Memory B cell (primary cell): ENCODE measurements at regions not wholly inside any gene's neighbourhood (a gene's known extent, or its start where the extent isn't known, plus 50 kb on each side); places are given as distances from the start of the nearest gene placed in this dataset.
"Not testable (repeated sequence)": the region's sequence is repeated elsewhere in the genome, so short reads cannot be mapped to it uniquely, and the experiment has no call there.

ENCODE experiments used
- ATAC-seq: fragments of 150-1000 bp; cut with Tn5 transposase; 2 replicates; pipeline ENCODE4 v1.10.0; 2021; ENCODE audit warnings: low read depth, mild to moderate bottlenecking, moderate library complexity
- DNase-seq, 2 donors: peaks; one replicate each; pipeline ENCODE4 v3.0.0; 2022; ENCODE audit warnings: low spot score in 2 of 2
- H3K27ac Mint-ChIP-seq: one replicate; pipeline ENCODE4 v1.8.0; 2022; ENCODE audit warnings: mild to moderate bottlenecking, moderate library complexity, mixed read lengths
- H3K27me3 Mint-ChIP-seq: one replicate; pipeline ENCODE4 v1.8.0; 2022; ENCODE audit warnings: mixed read lengths
- H3K36me3 Mint-ChIP-seq: one replicate; pipeline ENCODE4 v1.8.0; 2022; ENCODE audit warnings: mild to moderate bottlenecking, mixed read lengths
- H3K4me1 Mint-ChIP-seq: one replicate; pipeline ENCODE4 v1.8.0; 2022; ENCODE audit warnings: mixed read lengths
- H3K4me3 Mint-ChIP-seq: one replicate; pipeline ENCODE4 v1.8.0; 2022; ENCODE audit warnings: mild to moderate bottlenecking, moderate library complexity, mixed read lengths
- H3K9me3 Mint-ChIP-seq: one replicate; pipeline ENCODE4 v1.8.0; 2022; ENCODE audit warnings: mixed read lengths

DNA sequence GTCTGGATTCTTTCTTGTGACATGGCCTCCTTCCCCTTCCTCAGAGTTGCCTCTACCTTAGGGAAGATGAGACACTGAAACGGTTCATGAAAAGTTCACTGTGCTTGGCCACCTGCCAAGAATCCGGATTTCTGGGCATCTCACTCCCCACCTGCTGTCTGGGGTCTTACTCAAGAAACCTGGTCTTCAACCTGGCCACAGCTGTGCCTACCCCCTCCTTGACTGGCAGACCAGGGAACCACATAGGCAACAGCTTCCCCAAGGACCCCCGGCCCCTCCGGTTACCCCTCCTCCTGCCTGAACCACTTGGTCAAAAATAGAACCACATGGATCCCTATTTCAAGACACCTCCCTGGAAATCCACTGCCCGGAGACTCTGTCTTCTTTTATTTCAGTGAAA, 58.7 kb upstream of the NANOS1 start:
- Mint-ChIP-seq H3K9me3 (peaks cover 5% of the 10 kb centered on the region), H3K4me3 (no peak overlapping the region), H3K27ac (no peak overlapping the region), H3K4me1 (no peaks in the 10 kb centered on the region), H3K36me3 (peaks cover 5% of the 10 kb centered on the region), H3K27me3 (peaks cover 19% of the 10 kb centered on the region)
- ATAC-seq: no peak
- no peak for DNase-seq

DNA sequence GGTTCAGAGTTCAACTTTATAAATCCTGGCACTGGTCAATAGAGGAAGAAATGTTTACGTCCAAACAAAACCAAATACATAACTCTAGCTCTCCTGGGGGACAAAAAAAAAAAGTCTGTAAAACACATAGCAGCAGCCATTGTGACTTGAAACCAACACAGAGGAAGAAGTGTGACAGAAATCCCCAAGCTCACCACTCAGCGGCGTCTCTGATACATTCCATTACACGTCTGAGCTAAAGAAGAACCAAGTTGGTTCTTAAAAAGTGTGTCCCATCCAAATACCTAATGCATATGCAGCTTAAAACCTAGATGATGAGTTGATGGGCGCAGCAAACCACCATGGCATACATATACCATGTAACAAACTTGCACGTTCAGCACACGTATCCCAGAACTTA, 58.3 kb upstream of the NANOS1 start:
- H3K27ac Mint-ChIP-seq: no peak overlapping the region
- DNase-seq: no peak
- no peak for ATAC-seq
- H3K9me3 Mint-ChIP-seq: peaks cover 5% of the 10 kb centered on the region
- no peak overlapping the region for H3K4me3 Mint-ChIP-seq
- peaks cover 5% of the 10 kb centered on the region for H3K36me3 Mint-ChIP-seq
- H3K27me3 Mint-ChIP-seq: peaks cover 15% of the 10 kb centered on the region
- no peaks in the 10 kb centered on the region for H3K4me1 Mint-ChIP-seq

DNA sequence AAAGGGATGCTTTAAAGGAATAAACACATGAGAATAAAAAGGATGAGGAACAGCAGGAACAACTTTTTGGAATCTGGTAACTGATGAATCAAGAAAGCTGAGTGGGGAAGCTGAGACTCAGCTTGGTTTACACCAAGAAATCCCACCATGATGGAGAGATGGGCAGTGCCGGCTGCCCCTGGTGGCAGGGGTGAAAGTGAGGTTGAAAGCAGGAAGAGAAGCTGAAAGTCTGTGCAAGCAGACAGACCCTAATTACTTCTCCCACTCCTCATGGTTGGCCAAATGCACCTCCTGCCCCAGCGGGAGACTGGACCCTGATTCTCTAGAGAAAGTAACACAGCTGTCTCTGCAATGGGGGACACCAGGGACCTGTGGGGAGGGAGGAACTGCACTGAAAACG, 57.6 kb upstream of the NANOS1 start:
- no peak overlapping the region for H3K27ac Mint-ChIP-seq
- H3K36me3 Mint-ChIP-seq: peaks cover 5% of the 10 kb centered on the region
- DNase-seq (no peak), ATAC-seq (no peak)
- H3K4me3 Mint-ChIP-seq: no peak overlapping the region
- no peaks in the 10 kb centered on the region for H3K4me1 Mint-ChIP-seq
- peaks cover 5% of the 10 kb centered on the region for H3K9me3 Mint-ChIP-seq
- H3K27me3 Mint-ChIP-seq: peaks cover 13% of the 10 kb centered on the region

DNA sequence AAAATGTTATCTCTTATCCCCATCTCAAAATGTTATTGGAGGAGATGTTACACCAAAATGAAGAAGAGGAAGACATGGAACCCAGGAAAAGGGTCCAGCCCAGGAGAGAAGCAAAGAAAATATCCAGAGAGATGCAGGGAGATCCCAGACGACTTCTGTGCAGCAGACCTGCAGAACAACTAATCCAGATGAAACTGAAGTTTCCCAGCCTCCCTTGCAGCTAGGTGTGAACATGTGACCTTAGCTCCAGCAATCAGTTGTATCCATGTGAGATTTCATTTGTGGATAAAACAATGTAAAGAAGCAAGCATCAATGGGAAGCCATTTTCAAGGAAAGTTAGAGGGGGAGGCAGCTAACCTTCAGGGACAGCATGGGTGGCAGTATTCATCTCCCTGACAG, 55.8 kb upstream of the NANOS1 start:
- Mint-ChIP-seq H3K4me3 (no peak overlapping the region), H3K27ac (no peak overlapping the region), H3K36me3 (peaks cover 5% of the 10 kb centered on the region), H3K27me3 (peaks cover 15% of the 10 kb centered on the region), H3K9me3 (peaks cover 5% of the 10 kb centered on the region), H3K4me1 (no peaks in the 10 kb centered on the region)
- ATAC-seq (no peak), DNase-seq (no peak)

DNA sequence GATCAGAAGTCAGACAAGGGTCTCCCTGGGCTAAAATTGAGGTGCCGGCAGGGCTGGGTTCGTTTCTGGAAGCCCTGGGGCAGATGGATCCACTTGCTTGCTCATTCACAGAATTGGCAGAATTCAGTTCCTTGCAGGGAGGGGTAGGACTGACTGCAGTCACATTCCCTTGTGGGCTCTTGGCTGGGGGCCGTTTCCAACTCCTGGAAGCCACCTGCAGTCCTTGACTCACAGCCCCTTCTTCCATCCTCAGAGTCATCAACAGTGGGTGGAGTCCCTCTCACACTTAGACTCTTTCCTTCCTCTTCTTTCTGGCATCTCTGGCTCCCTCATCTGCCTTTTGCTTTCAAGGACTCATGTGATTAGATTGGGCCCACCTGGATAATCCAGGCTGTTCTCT, 54.6 kb upstream of the NANOS1 start:
- no peak for DNase-seq
- H3K27me3 Mint-ChIP-seq: peaks cover 14% of the 10 kb centered on the region
- H3K36me3 Mint-ChIP-seq: peaks cover 6% of the 10 kb centered on the region
- peaks cover 5% of the 10 kb centered on the region for H3K9me3 Mint-ChIP-seq
- no peak overlapping the region for H3K27ac Mint-ChIP-seq
- ATAC-seq: no peak
- no peak overlapping the region for H3K4me3 Mint-ChIP-seq
- H3K4me1 Mint-ChIP-seq: no peaks in the 10 kb centered on the region

DNA sequence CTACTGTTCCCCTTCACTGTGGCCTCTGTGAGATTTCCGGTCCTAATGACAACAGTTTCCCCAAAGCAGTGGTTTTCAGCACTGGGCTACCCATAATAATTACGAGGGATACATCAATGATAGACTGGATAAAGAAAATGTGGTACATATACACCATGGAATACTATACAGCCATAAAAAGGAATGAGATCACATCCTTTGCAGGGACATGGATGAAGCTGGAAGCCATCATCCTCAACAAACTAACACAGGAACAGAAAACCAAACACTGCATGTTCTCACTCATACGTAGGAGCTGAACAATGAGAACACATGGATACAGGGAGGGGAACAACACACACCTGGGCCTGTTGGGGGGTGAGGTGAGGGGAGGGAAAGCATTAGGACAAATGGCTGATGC, 53.3 kb upstream of the NANOS1 start:
- ATAC-seq, H3K4me3 Mint-ChIP-seq, H3K4me1 Mint-ChIP-seq, H3K9me3 Mint-ChIP-seq, DNase-seq, H3K27ac Mint-ChIP-seq, H3K36me3 Mint-ChIP-seq: not testable (repeated sequence)
- peaks cover 14% of the 10 kb centered on the region for H3K27me3 Mint-ChIP-seq

DNA sequence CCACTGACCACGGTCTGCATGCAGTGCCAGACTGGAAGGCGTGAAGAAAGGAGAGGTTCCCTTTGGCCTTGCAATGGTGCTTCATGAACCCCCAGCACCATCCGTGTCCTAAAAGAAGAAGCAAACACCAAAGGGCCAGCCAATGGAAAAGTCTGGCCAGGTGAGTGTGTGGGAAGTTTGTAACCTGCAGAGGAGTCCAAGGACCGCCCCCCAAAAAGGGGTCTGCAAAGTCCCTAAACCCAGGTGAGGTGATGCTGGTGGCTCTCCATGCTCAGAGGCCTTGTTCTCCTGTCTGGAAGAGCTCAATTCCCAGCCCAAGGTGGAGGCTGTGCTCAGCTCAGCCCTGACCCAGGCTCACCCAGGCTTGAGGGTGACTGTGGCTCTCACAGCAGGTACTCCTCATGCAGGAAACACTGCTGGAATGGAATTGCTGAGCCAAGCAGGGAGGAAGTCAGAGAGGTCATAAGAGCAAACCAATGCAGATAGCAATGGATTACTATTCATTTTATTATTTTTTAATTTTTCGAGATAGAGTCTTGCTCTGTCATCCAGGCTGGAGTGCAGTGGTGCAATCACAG, 52.4 kb upstream of the NANOS1 start:
- Mint-ChIP-seq H3K4me1 (no peaks in the 10 kb centered on the region), H3K27ac (no peak overlapping the region), H3K27me3 (peaks cover 14% of the 10 kb centered on the region), H3K4me3 (no peak overlapping the region), H3K36me3 (peaks cover 7% of the 10 kb centered on the region), H3K9me3 (peaks cover 5% of the 10 kb centered on the region)
- ATAC-seq (no peak), DNase-seq (no peak)

DNA sequence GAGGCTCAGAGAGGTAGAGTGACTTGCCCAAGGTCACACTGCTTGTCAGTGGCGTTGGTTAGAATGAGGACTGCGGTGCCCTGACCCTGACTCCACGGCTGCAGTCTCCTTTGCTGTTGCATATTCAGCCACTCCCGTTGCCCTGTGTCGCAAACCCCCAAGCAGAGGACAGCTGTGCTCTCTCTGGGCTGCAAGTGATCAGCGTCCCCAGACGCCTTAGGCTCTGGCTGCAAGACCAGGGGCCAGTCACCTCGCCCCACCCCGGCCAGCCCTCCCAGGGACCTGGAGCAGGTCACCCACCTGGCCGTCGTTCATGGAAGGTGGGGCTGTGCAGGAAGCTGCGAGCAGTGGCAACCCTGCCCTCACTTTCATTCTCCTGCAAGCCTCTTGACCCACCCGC, 51.7 kb upstream of the NANOS1 start:
- Mint-ChIP-seq H3K9me3 (peaks cover 5% of the 10 kb centered on the region), H3K4me1 (no peaks in the 10 kb centered on the region), H3K27ac (no peak overlapping the region), H3K4me3 (no peak overlapping the region), H3K36me3 (peaks cover 7% of the 10 kb centered on the region), H3K27me3 (peaks cover 14% of the 10 kb centered on the region)
- DNase-seq (no peak), ATAC-seq (no peak)

DNA sequence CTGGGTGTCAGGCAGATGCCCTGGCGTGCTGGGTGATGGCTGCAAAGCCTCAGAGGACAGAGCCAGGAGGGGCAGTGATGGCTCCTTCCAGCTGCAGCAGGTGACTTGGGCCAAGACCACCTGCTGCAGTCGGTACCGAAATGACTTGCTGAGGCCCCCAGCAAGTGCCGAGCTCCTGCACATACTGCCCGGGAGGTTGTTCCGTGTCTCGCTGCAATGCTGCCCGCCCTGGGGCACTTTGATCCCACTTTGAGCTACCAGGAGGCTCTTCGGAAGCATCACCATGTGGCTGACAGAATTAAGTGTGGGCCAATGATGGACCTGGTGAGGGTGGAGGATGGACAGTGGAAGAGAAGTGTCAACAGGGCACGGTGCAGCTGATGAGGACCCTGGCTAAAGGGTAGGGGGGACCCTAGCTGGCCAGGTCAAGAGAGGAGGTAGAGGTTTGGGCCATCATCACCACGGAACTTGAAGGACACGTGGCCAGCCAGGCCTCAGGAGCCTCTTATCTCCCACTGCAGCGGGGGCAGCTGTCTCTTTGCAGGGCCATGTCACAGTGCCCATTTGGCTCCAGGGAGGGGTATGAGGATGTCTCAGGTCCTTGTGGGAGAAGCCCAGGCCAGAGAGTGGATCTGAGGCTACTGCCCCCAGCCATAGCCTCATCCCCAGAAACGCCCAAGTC, 51.1 kb upstream of the NANOS1 start:
- peaks cover 4% of the 10 kb centered on the region for H3K9me3 Mint-ChIP-seq
- no peaks in the 10 kb centered on the region for H3K4me1 Mint-ChIP-seq
- no peak overlapping the region for H3K4me3 Mint-ChIP-seq
- peaks cover 11% of the 10 kb centered on the region for H3K27me3 Mint-ChIP-seq
- DNase-seq (no peak), ATAC-seq (no peak)
- H3K27ac Mint-ChIP-seq: no peak overlapping the region
- H3K36me3 Mint-ChIP-seq: peaks cover 3% of the 10 kb centered on the region

DNA sequence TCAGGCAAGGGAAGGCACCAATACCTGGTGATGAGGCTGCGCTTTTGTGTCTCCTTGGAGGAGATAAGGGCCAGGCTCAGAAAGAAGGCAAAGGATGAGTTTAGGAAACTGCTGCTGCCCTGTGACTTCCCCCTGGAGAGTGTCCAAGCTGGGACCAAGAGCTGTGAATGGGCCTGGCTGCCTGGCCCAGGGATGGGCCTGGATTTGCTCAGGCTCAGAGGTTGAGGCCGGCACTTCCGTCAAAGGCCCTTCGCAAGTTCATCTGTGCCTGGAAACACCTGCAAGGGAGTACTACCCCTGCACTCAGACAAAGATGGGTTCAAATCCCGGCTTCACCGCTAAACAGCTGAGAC, 50.5 kb upstream of the NANOS1 start:
- peaks cover 2% of the 10 kb centered on the region for H3K36me3 Mint-ChIP-seq

DNA sequence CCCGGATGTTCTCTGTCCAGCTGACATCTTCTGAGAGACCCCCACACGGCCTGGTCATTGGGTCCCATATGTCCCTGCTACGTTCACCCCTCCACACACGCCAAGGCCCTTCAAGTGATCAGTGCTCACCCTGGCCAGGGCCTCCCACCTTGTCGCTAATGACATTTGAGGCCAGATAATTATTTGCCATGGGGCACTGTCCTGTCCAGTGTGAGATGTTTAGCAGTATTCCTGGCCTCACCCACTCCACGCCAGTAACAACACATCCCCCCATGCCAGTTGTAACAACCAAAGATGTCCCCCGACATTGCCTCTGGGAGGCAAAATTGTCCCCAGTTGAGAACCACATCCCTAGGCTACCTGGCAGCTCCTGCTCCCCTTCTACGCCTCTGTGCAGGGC, 49.9 kb upstream of the NANOS1 start:
- H3K27ac Mint-ChIP-seq: no peak overlapping the region
- no peak for DNase-seq
- peaks cover 4% of the 10 kb centered on the region for H3K9me3 Mint-ChIP-seq
- H3K4me3 Mint-ChIP-seq: no peak overlapping the region
- no peaks in the 10 kb centered on the region for H3K4me1 Mint-ChIP-seq
- peaks cover 2% of the 10 kb centered on the region for H3K36me3 Mint-ChIP-seq
- ATAC-seq: no peak
- peaks cover 9% of the 10 kb centered on the region for H3K27me3 Mint-ChIP-seq

More for the DNA sequence above, 50.5 kb upstream of the NANOS1 start:
- peaks cover 2% of the 10 kb centered on the region for H3K9me3 Mint-ChIP-seq
- H3K27ac Mint-ChIP-seq: no peak overlapping the region
- no peak overlapping the region for H3K4me3 Mint-ChIP-seq
- H3K4me1 Mint-ChIP-seq: no peaks in the 10 kb centered on the region
- H3K27me3 Mint-ChIP-seq: peaks cover 9% of the 10 kb centered on the region
- DNase-seq (no peak), ATAC-seq (no peak)
